ENCODE measurements at regions not wholly inside any gene's neighbourhood (a gene's known extent, or its start where the extent isn't known, plus 50 kb on each side); places are given as distances from the start of the nearest gene placed in this dataset.
"Not testable (repeated sequence)": the region's sequence is repeated elsewhere in the genome, so short reads cannot be mapped to it uniquely, and the experiment has no call there.

- Mint-ChIP-seq H3K27me3 (peaks cover 9% of the 10 kb centered on the region), H3K4me1 (ENCODE audit: low read depth) (peaks cover 6% of the 10 kb centered on the region), H3K36me3 (peaks cover 11% of the 10 kb centered on the region), H3K27ac (no peak overlapping the region), H3K4me3 (no peak overlapping the region), H3K9me3 (ENCODE audit: low read depth) (peaks cover 14% of the 10 kb centered on the region)
Measured at GRCh38 chr2:129813404-129813803, 166.1 kb upstream of the RAB6C start.

- Mint-ChIP-seq H3K4me3 (no peak overlapping the region), H3K4me1 (ENCODE audit: low read depth) (peaks cover 6% of the 10 kb centered on the region), H3K27me3 (peaks cover 5% of the 10 kb centered on the region), H3K9me3 (ENCODE audit: low read depth) (peaks cover 14% of the 10 kb centered on the region), H3K36me3 (peaks cover 11% of the 10 kb centered on the region), H3K27ac (no peak overlapping the region)
Measured at GRCh38 chr2:129816813-129817574, 162.5 kb upstream of the RAB6C start.

- H3K27ac Mint-ChIP-seq = no peak overlapping the region
- H3K27me3 Mint-ChIP-seq = peaks cover 4% of the 10 kb centered on the region
- H3K4me1 Mint-ChIP-seq (ENCODE audit: low read depth) = no peaks in the 10 kb centered on the region
- H3K36me3 Mint-ChIP-seq = peaks cover 10% of the 10 kb centered on the region
- no peak overlapping the region for H3K4me3 Mint-ChIP-seq
- peaks cover 7% of the 10 kb centered on the region for H3K9me3 Mint-ChIP-seq (ENCODE audit: low read depth)
Measured at GRCh38 chr2:129819855-129820254, 159.6 kb upstream of the RAB6C start.

- Mint-ChIP-seq H3K4me1 (ENCODE audit: low read depth) (no peaks in the 10 kb centered on the region), H3K4me3 (no peak overlapping the region)
Measured at GRCh38 chr2:129820908-129821307, 158.6 kb upstream of the RAB6C start.

GRCh38 chr2:129821445-129821844 lies 158.0 kb upstream of the RAB6C start:
- Mint-ChIP-seq H3K36me3 (peaks cover 2% of the 10 kb centered on the region), H3K27ac (no peak overlapping the region), H3K27me3 (no peaks in the 10 kb centered on the region), H3K4me3 (no peak overlapping the region), H3K9me3 (ENCODE audit: low read depth) (no peaks in the 10 kb centered on the region), H3K4me1 (ENCODE audit: low read depth) (no peaks in the 10 kb centered on the region)

More at GRCh38 chr2:129820908-129821307, 158.6 kb upstream of the RAB6C start:
- Mint-ChIP-seq H3K27ac (no peak overlapping the region), H3K9me3 (ENCODE audit: low read depth) (no peaks in the 10 kb centered on the region), H3K36me3 (peaks cover 2% of the 10 kb centered on the region), H3K27me3 (no peaks in the 10 kb centered on the region)

GRCh38 chr2:129823044-129823443 lies 156.4 kb upstream of the RAB6C start:
- Mint-ChIP-seq H3K36me3 (peaks cover 2% of the 10 kb centered on the region), H3K9me3 (ENCODE audit: low read depth) (no peaks in the 10 kb centered on the region), H3K27me3 (no peaks in the 10 kb centered on the region), H3K4me3 (no peak overlapping the region), H3K4me1 (ENCODE audit: low read depth) (no peaks in the 10 kb centered on the region), H3K27ac (no peak overlapping the region)

DNA sequence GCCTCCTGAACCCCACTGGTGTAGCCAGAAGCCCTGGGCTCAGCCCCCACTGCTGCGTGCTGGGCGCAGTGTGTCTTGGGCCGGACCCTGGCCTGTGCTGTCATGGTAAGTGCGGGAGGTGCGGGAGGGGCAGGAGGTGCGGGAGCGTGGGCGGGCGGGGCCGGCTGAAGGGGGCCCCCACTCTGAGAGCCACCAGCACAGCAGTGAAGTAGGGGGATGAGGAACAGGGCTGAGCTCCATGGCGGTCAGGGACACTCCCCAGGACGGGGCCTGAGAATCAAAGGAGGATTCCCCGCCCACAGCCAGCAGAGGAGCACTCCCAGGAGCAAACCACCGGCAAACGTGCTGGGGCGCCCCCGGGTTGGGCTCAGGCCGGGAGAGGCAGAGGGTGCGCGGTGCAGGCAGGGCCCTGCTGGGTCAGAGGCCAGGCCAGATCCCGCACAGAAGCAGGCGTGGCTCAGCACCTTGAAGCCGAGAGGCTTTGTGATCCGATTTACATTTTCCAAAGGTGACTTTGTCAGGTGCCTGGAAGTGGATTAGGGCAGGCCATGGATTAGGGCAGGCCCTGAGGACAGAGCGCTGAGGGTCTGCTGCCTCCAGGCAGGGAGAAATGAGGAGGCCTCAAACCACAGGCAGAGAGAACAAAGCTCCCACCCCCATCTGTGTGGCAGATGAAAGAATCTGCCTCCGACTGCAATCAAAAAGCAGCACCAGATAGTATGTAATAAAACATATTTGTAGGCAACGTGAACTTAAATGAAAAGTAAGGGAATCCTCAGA lies 152.0 kb upstream of the RAB6C start:
- H3K9me3 Mint-ChIP-seq (ENCODE audit: low read depth) = peaks cover 3% of the 10 kb centered on the region
- peaks cover 19% of the 10 kb centered on the region for H3K36me3 Mint-ChIP-seq
- H3K4me3 Mint-ChIP-seq = no peak overlapping the region
- no peak overlapping the region for H3K27ac Mint-ChIP-seq
- no peaks in the 10 kb centered on the region for H3K4me1 Mint-ChIP-seq (ENCODE audit: low read depth)
- peaks cover 2% of the 10 kb centered on the region for H3K27me3 Mint-ChIP-seq

- H3K9me3 Mint-ChIP-seq (ENCODE audit: low read depth) = peaks cover 4% of the 10 kb centered on the region
- no peak overlapping the region for H3K27ac Mint-ChIP-seq
- peaks cover 4% of the 10 kb centered on the region for H3K27me3 Mint-ChIP-seq
- H3K36me3 Mint-ChIP-seq = peaks cover 17% of the 10 kb centered on the region
- no peaks in the 10 kb centered on the region for H3K4me1 Mint-ChIP-seq (ENCODE audit: low read depth)
- H3K4me3 Mint-ChIP-seq = no peak overlapping the region
Measured at GRCh38 chr2:129828792-129829191, 150.7 kb upstream of the RAB6C start.

GRCh38 chr2:129829588-129829987 lies 149.9 kb upstream of the RAB6C start:
- peaks cover 4% of the 10 kb centered on the region for H3K9me3 Mint-ChIP-seq (ENCODE audit: low read depth)
- H3K36me3 Mint-ChIP-seq = peaks cover 17% of the 10 kb centered on the region
- no peak overlapping the region for H3K4me3 Mint-ChIP-seq
- peaks cover 4% of the 10 kb centered on the region for H3K27me3 Mint-ChIP-seq
- no peak overlapping the region for H3K27ac Mint-ChIP-seq
- H3K4me1 Mint-ChIP-seq (ENCODE audit: low read depth) = no peaks in the 10 kb centered on the region

GRCh38 chr2:129831018-129831417 lies 148.4 kb upstream of the RAB6C start:
- Mint-ChIP-seq H3K9me3 (ENCODE audit: low read depth) (peaks cover 4% of the 10 kb centered on the region), H3K27ac (no peak overlapping the region), H3K4me1 (ENCODE audit: low read depth) (no peaks in the 10 kb centered on the region), H3K36me3 (peaks cover 17% of the 10 kb centered on the region), H3K27me3 (peaks cover 4% of the 10 kb centered on the region), H3K4me3 (no peak overlapping the region)

GRCh38 chr2:129833465-129833864 lies 146.0 kb upstream of the RAB6C start:
- not testable (repeated sequence) for H3K4me1 Mint-ChIP-seq (ENCODE audit: low read depth)

DNA sequence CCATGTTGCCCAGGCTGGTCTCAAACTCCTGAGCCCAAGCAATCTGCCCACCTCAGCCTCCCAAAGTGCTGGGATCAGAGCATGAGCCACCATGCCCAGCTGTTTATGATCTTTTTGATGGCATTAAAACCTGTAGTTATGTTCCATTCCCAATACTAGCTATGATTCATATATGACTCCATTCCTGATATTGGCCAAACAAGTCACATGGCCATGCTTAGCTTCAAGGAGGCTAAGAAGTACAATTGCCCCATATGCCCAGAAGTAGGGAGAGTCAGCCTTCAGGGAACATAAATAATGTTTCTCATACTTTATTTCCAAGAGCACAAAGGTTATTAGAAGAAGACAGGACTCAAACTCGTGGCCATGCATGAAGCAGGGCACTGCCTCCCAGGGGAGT lies 132.4 kb upstream of the RAB6C start:
- no peak overlapping the region for H3K4me3 Mint-ChIP-seq
- H3K27ac Mint-ChIP-seq = no peak overlapping the region
- peaks cover 1% of the 10 kb centered on the region for H3K4me1 Mint-ChIP-seq (ENCODE audit: low read depth)

More at GRCh38 chr2:129833465-129833864, 146.0 kb upstream of the RAB6C start:
- not testable (repeated sequence) for H3K27me3 Mint-ChIP-seq; H3K4me3 Mint-ChIP-seq; H3K27ac Mint-ChIP-seq; H3K9me3 Mint-ChIP-seq (ENCODE audit: low read depth)
- peaks cover 17% of the 10 kb centered on the region for H3K36me3 Mint-ChIP-seq

DNA sequence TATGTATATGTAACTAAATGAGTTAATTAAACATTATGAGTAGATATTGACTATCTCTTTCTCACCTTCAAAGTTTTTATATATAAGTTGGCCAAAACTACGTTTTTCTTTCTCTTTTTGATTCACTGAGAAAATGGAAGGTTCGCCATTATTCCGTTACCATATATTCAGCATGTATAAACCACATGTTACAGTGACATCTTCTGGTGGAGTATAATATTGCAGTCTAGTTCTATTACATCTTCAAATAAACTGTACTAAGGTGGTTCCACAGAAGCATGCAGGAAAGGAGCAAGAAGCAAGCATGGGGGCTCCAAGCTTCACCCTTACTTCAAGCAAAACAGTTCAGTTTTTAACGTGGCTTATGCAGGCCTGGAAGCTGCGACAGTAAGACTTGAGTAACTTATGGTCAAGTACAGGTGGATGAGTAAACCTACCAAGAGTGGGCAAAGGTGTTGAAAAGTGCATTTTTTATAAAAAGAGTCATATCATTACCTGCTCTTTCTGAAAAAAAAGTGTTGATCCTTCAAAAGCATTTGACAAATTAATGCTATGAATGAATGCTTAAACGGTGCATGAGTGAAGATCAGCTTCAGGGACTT lies 129.8 kb upstream of the RAB6C start:
- no peak overlapping the region for H3K4me3 Mint-ChIP-seq
- H3K36me3 Mint-ChIP-seq = no peaks in the 10 kb centered on the region
- H3K9me3 Mint-ChIP-seq (ENCODE audit: low read depth) = no peaks in the 10 kb centered on the region
- H3K27me3 Mint-ChIP-seq = peaks cover 7% of the 10 kb centered on the region
- H3K4me1 Mint-ChIP-seq (ENCODE audit: low read depth) = peaks cover 1% of the 10 kb centered on the region
- H3K27ac Mint-ChIP-seq = no peak overlapping the region

More for the DNA sequence above, 132.4 kb upstream of the RAB6C start:
- H3K9me3 Mint-ChIP-seq (ENCODE audit: low read depth) = no peaks in the 10 kb centered on the region
- H3K36me3 Mint-ChIP-seq = no peaks in the 10 kb centered on the region
- H3K27me3 Mint-ChIP-seq = peaks cover 7% of the 10 kb centered on the region

GRCh38 chr2:129857200-129857599 lies 122.3 kb upstream of the RAB6C start:
- peaks cover 4% of the 10 kb centered on the region for H3K36me3 Mint-ChIP-seq

GRCh38 chr2:129859175-129859574 lies 120.3 kb upstream of the RAB6C start:
- no peaks in the 10 kb centered on the region for H3K27me3 Mint-ChIP-seq
- no peak overlapping the region for H3K27ac Mint-ChIP-seq
- H3K36me3 Mint-ChIP-seq = peaks cover 4% of the 10 kb centered on the region

More at GRCh38 chr2:129857200-129857599, 122.3 kb upstream of the RAB6C start:
- Mint-ChIP-seq H3K27me3 (no peaks in the 10 kb centered on the region), H3K4me1 (ENCODE audit: low read depth) (no peaks in the 10 kb centered on the region), H3K4me3 (no peak overlapping the region), H3K27ac (no peak overlapping the region), H3K9me3 (ENCODE audit: low read depth) (no peaks in the 10 kb centered on the region)

More at GRCh38 chr2:129859175-129859574, 120.3 kb upstream of the RAB6C start:
- H3K9me3 Mint-ChIP-seq (ENCODE audit: low read depth) = no peaks in the 10 kb centered on the region
- H3K4me3 Mint-ChIP-seq = no peak overlapping the region
- H3K4me1 Mint-ChIP-seq (ENCODE audit: low read depth) = no peaks in the 10 kb centered on the region
